ENCODE measurements at regions not wholly inside any gene's neighbourhood (a gene's known extent, or its start where the extent isn't known, plus 50 kb on each side); places are given as distances from the start of the nearest gene placed in this dataset.
"Not testable (repeated sequence)": the region's sequence is repeated elsewhere in the genome, so short reads cannot be mapped to it uniquely, and the experiment has no call there.

GRCh38 chr6:26720663-26721218 is 61.2 kb upstream of the ZNF322 start:
- DNase-seq, result not testable (repeated sequence)

- DNase-seq, result not testable (repeated sequence)
Observed at GRCh38 chr6:26730019-26730766, 70.6 kb upstream of the ZNF322 start.

GRCh38 chr6:26734776-26735472 is 75.4 kb upstream of the ZNF322 start:
- not testable (repeated sequence) for DNase-seq

- DNase-seq, result no peak
Observed at GRCh38 chr6:26739811-26740210, 80.3 kb upstream of the ZNF322 start.

- no peak for DNase-seq
Observed at GRCh38 chr6:26743157-26743821, 83.7 kb upstream of the ZNF322 start.

GRCh38 chr6:26743941-26744699 is 84.6 kb upstream of the ZNF322 start:
- no peak for DNase-seq

- not testable (repeated sequence) for DNase-seq
Observed at GRCh38 chr6:26744837-26745282, 85.3 kb upstream of the ZNF322 start.

GRCh38 chr6:26745964-26746363 is 86.4 kb upstream of the ZNF322 start:
- not testable (repeated sequence) for DNase-seq

GRCh38 chr6:26749126-26749758 is 89.7 kb upstream of the ZNF322 start:
- not testable (repeated sequence) for DNase-seq

GRCh38 chr6:26749759-26750126 is 90.2 kb upstream of the ZNF322 start:
- not testable (repeated sequence) for DNase-seq

GRCh38 chr6:26754212-26754611 is 94.7 kb upstream of the ZNF322 start:
- DNase-seq, result no peak

GRCh38 chr6:26754801-26755200 is 95.3 kb upstream of the ZNF322 start:
- not testable (repeated sequence) for DNase-seq

- DNase-seq, result not testable (repeated sequence)
Observed at GRCh38 chr6:26756067-26756805, 96.7 kb upstream of the ZNF322 start.

GRCh38 chr6:26766203-26766902 is 106.8 kb upstream of the ZNF322 start:
- not testable (repeated sequence) for DNase-seq

GRCh38 chr6:26770941-26771666 is 111.6 kb upstream of the ZNF322 start:
- not testable (repeated sequence) for DNase-seq

GRCh38 chr6:26773414-26773813 is 113.9 kb upstream of the ZNF322 start:
- not testable (repeated sequence) for DNase-seq

GRCh38 chr6:26780563-26780962 is 121.0 kb upstream of the ZNF322 start:
- not testable (repeated sequence) for DNase-seq

GRCh38 chr6:26795474-26796307 is 136.1 kb upstream of the ZNF322 start:
- DNase-seq, result not testable (repeated sequence)

Measured in NCI-H524 (cell line).